Limb (tissue), 2 donors: ENCODE measurements at regions not wholly inside any gene's neighbourhood (a gene's known extent, or its start where the extent isn't known, plus 50 kb on each side); places are given as distances from the start of the nearest gene placed in this dataset.

Experiments
- DNase-seq, 2 donors: peaks; one replicate each; pipeline ENCODE4 v3.0.0-alpha.2; 2016; ENCODE audit errors: extremely low spot score in 2 of 2

GRCh38 chr20:37455659-37456058 is 65.4 kb upstream of the NNAT start:
- no peak for DNase-seq

- DNase-seq, result no peak
These were observed 64.1 kb upstream of the NNAT start for GRCh38 chr20:37456948-37457347.

- no peak for DNase-seq
These were observed 63.1 kb upstream of the NNAT start for GRCh38 chr20:37457921-37458320.

- no peak for DNase-seq
These were observed 62.3 kb upstream of the NNAT start for GRCh38 chr20:37458761-37459160.

GRCh38 chr20:37461405-37461804 is 59.6 kb upstream of the NNAT start:
- no peak for DNase-seq

- peak; percentile 52 to 55 for DNase-seq
These were observed 57.1 kb upstream of the NNAT start for GRCh38 chr20:37463726-37464494.

- no peak for DNase-seq
These were observed 56.4 kb upstream of the NNAT start for GRCh38 chr20:37464611-37465010.
